GM23338 (cell line): ENCODE measurements at regions not wholly inside any gene's neighbourhood (a gene's known extent, or its start where the extent isn't known, plus 50 kb on each side); places are given as distances from the start of the nearest gene placed in this dataset.

ENCODE experiments used
- ATAC-seq: fragments of 200-7000 bp; cut with Tn5 transposase; 3 replicates; pipeline ENCODE4 v1.9.1; 2020
- DNase-seq: peaks from one replicate; pipeline ENCODE4 v3.0.0-alpha.2; 2015; ENCODE audit warnings: low spot score
- H2AFZ ChIP-seq: fragments of 200-600 bp; sonication (generic); 2 replicates; pipeline ENCODE4 v1.8.0; 2016; ENCODE audit warnings: antibody characterized with exemption, mild to moderate bottlenecking, moderate library complexity
- H3F3A ChIP-seq: fragments of 200-600 bp; sonication (generic); replicated peaks from 2 replicates; pipeline ENCODE4 v1.8.0; 2017; ENCODE audit warnings: antibody characterized with exemption, mixed run types, low read depth
- H3K27ac ChIP-seq: fragments of 200-600 bp; sonication (generic); 2 replicates; pipeline ENCODE4 v1.6.1; 2016; ENCODE audit warnings: low read depth
- H3K27me3 ChIP-seq: fragments of 200-600 bp; sonication (generic); 2 replicates; pipeline ENCODE4 v1.8.0; 2016; ENCODE audit warnings: mild to moderate bottlenecking, mixed run types, moderate library complexity; ENCODE audit not compliant: insufficient read depth
- H3K36me3 ChIP-seq: fragments of 200-600 bp; sonication (generic); 2 replicates; pipeline ENCODE4 v1.8.0; 2016; ENCODE audit warnings: mild to moderate bottlenecking; ENCODE audit not compliant: insufficient read depth
- H3K4me1 ChIP-seq: fragments of 200-600 bp; sonication (generic); 2 replicates; pipeline ENCODE4 v1.8.0; 2016; ENCODE audit warnings: mild to moderate bottlenecking, moderate library complexity; ENCODE audit not compliant: insufficient read depth
- H3K4me2 ChIP-seq: fragments of 200-600 bp; sonication (generic); 2 replicates; pipeline ENCODE4 v1.7.1; 2017; ENCODE audit warnings: mixed run types
- H3K4me3 ChIP-seq: fragments of 200-600 bp; sonication (generic); 2 replicates; pipeline ENCODE4 v1.6.1; 2016; ENCODE audit warnings: mixed run types
- H3K79me2 ChIP-seq: fragments of 200-600 bp; sonication (generic); replicated peaks from 2 replicates; pipeline ENCODE4 v1.8.0; 2017; ENCODE audit warnings: mild to moderate bottlenecking; ENCODE audit not compliant: insufficient read depth
- H3K9me2 ChIP-seq: fragments of 200-600 bp; sonication (generic); 2 replicates; pipeline ENCODE4 v1.8.0; 2017; ENCODE audit not compliant: insufficient read depth
- H4K20me1 ChIP-seq: fragments of 200-600 bp; sonication (generic); replicated peaks from 2 replicates; pipeline ENCODE4 v1.8.0; 2017; ENCODE audit warnings: mild to moderate bottlenecking; ENCODE audit not compliant: insufficient read depth
- H3K27ac Mint-ChIP-seq: 2 replicates; pipeline ENCODE4 v1.8.0; 2020; ENCODE audit warnings: inconsistent platforms, mild to moderate bottlenecking, moderate library complexity, mixed read lengths
- H3K27me3 Mint-ChIP-seq: 3 replicates; pipeline ENCODE4 v1.8.0; 2022; ENCODE audit warnings: low read depth, mild to moderate bottlenecking, moderate library complexity, mixed read lengths, inconsistent platforms; ENCODE audit not compliant: insufficient read depth, poor library complexity
- H3K36me3 Mint-ChIP-seq: 3 replicates; pipeline ENCODE4 v1.8.0; 2021; ENCODE audit warnings: low read depth, mild to moderate bottlenecking, inconsistent platforms, moderate library complexity, mixed read lengths
- H3K4me1 Mint-ChIP-seq: 3 replicates; pipeline ENCODE4 v1.8.0; 2020; ENCODE audit warnings: mild to moderate bottlenecking, inconsistent platforms, mixed read lengths
- H3K4me3 Mint-ChIP-seq: 3 replicates; pipeline ENCODE4 v1.8.0; 2021; ENCODE audit warnings: moderate library complexity, mild to moderate bottlenecking, inconsistent platforms, mixed read lengths
- H3K9me3 Mint-ChIP-seq: 3 replicates; pipeline ENCODE4 v1.8.0; 2020; ENCODE audit warnings: moderate library complexity, mild to moderate bottlenecking, inconsistent platforms, mixed read lengths
- CREB1 ChIP-seq: fragments of 250-450 bp; sonication (Bioruptor Pico); IDR thresholded peaks from 2 replicates; pipeline ENCODE4 v1.5.0; 2020; ENCODE audit warnings: low read depth, mild to moderate bottlenecking, moderate library complexity
- EZH2 ChIP-seq: fragments of 200-600 bp; sonication (generic); IDR thresholded peaks from one replicate; pipeline ENCODE4 v1.8.0; 2017; ENCODE audit warnings: antibody characterized with exemption, mild to moderate bottlenecking, low read depth; ENCODE audit not compliant: unreplicated experiment
- EZH2phosphoT487 ChIP-seq: fragments of 200-600 bp; sonication (generic); IDR thresholded peaks from one replicate; pipeline ENCODE4 v1.8.1; 2018; ENCODE audit warnings: antibody characterized with exemption; ENCODE audit not compliant: unreplicated experiment
- JUNB ChIP-seq: IDR thresholded peaks from one replicate; pipeline ENCODE4 v1.6.1; 2016; ENCODE audit warnings: antibody characterized with exemption; ENCODE audit not compliant: unreplicated experiment
- NANOG ChIP-seq: IDR thresholded peaks from 2 replicates; pipeline ENCODE4 v1.6.1; 2016; ENCODE audit warnings: antibody characterized with exemption, borderline replicate concordance
- POLR2AphosphoS5 ChIP-seq: IDR thresholded peaks from 2 replicates; pipeline ENCODE4 v1.6.1; 2016; ENCODE audit warnings: antibody characterized with exemption, low read depth
- STAT1 ChIP-seq: IDR thresholded peaks from one replicate; pipeline ENCODE4 v1.6.1; 2016; ENCODE audit warnings: antibody characterized with exemption; ENCODE audit not compliant: unreplicated experiment
- ZNF114 ChIP-seq: fragments of 250-450 bp; sonication (Bioruptor Pico); IDR thresholded peaks from 2 replicates; pipeline ENCODE4 v1.5.0; 2020; ENCODE audit warnings: mild to moderate bottlenecking, moderate library complexity
- ZNF331 ChIP-seq: fragments of 250-450 bp; sonication (Bioruptor Pico); IDR thresholded peaks from 2 replicates; pipeline ENCODE4 v1.5.0; 2020; ENCODE audit warnings: low read depth, mild to moderate bottlenecking, moderate library complexity
- TF ChIP-seq, protein P1 (sequence below), 2 experiments: fragments of 200-600 bp in 1 of 2; sonication (generic) in 1 of 2; conservative IDR thresholded peaks; 2 replicates each; pipeline versions ENCODE4 v1.5.1 to v1.6.1; 2016 to 2017; ENCODE audit warnings: antibody characterized with exemption in 2 of 2, low read depth in 2 of 2, mild to moderate bottlenecking in 2 of 2, moderate library complexity in 1 of 2
- TF ChIP-seq, protein P2 (sequence below): fragments of 250-450 bp; sonication (Bioruptor Pico); IDR thresholded peaks from 2 replicates; pipeline ENCODE4 v1.5.0; 2020; ENCODE audit warnings: mild to moderate bottlenecking, moderate library complexity

DNA sequence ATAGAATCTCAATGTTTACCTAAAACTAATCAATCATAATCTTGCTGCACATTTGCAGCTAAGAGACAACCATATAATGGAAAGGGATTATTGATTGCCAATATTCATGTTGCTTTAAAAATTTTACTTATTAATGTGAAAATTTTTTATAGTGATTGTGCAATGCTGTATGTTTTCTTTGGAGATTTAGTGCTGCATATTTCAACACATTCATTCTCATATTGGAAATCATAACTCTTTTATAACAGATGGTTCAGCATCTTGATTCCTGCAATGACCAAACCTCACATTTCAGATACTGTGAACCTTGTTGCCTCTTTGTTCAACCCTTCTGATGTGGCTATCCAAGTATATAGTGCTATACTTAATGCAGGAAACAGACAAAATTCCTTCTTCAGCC is 502.6 kb downstream of the C4orf33 start:
- DNase-seq = no peak
- Mint-ChIP-seq H3K4me1 (no peaks in the 10 kb centered on the region), H3K4me3 (no peak overlapping the region), H3K9me3 (peaks cover 11% of the 10 kb centered on the region), H3K27ac (no peak overlapping the region), H3K36me3 (no peaks in the 10 kb centered on the region; the same call in 2 of the 3 replicates), H3K27me3 (peaks cover 2% of the 10 kb centered on the region)
- no peaks in the 10 kb centered on the region for H3K4me1 ChIP-seq
- no peak overlapping the region for H3K27ac ChIP-seq
- ATAC-seq = no peak
- H3K4me2 ChIP-seq = no peak overlapping the region
- no peaks in the 10 kb centered on the region for H3K79me2 ChIP-seq
- 0 out of 2 replicates have a peak, but pooled peaks cover 3% of the 10 kb centered on the region for H3K9me2 ChIP-seq
- H4K20me1 ChIP-seq = no peaks in the 10 kb centered on the region
- no peak overlapping the region for H2AFZ ChIP-seq
- no peaks in the 10 kb centered on the region for H3F3A ChIP-seq
- TF ChIP-seq EZH2phosphoT487 (no peak), ZNF114 (CRISPR knock-in tag) (no peak), EZH2 (no peak)
- H3K27me3 ChIP-seq = no peaks in the 10 kb centered on the region
- H3K4me3 ChIP-seq = no peak overlapping the region
- peaks cover 9% of the 10 kb centered on the region; the same call in 1 of the 2 replicates for H3K36me3 ChIP-seq

DNA sequence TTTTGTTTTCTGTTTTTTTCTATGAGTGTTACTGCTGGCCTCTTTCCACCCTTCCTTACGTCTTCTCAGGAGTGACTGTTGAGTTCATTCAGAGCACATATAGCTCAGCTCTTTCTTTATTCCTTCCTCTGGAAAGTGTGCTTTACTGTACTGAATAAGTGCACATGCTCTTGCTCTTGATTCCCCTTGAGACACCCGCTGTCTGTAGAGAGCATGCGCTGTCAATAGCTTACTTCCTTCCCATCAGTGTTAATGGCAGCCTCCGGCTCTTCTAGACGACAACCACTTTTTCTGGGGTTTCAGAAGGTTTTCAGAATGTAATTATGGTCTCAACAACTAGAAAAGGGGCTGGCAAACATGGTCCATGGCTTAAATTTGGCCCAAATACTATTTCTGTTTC is 504.9 kb downstream of the C4orf33 start:
- Histone ChIP-seq H3K79me2 (no peaks in the 10 kb centered on the region), H3F3A (no peaks in the 10 kb centered on the region), H3K4me2 (no peak overlapping the region), H2AFZ (no peak overlapping the region), H3K27ac (no peak overlapping the region), H3K36me3 (no peaks in the 10 kb centered on the region), H3K4me3 (no peak overlapping the region), H3K4me1 (no peaks in the 10 kb centered on the region), H3K9me2 (0 out of 2 replicates have a peak, but pooled peaks cover 3% of the 10 kb centered on the region), H3K27me3 (no peaks in the 10 kb centered on the region), H4K20me1 (no peaks in the 10 kb centered on the region)
- H3K27me3 Mint-ChIP-seq = peaks cover 2% of the 10 kb centered on the region
- no peaks in the 10 kb centered on the region for H3K9me3 Mint-ChIP-seq
- H3K4me1 Mint-ChIP-seq = no peaks in the 10 kb centered on the region
- H3K36me3 Mint-ChIP-seq = no peaks in the 10 kb centered on the region
- ATAC-seq (no peak), DNase-seq (no peak)
- H3K4me3 Mint-ChIP-seq = no peak overlapping the region
- TF ChIP-seq JUNB (no peak), STAT1 (no peak), ZNF114 (CRISPR knock-in tag) (no peak), EZH2phosphoT487 (no peak), CREB1 (CRISPR knock-in tag) (no peak), ZNF331 (CRISPR knock-in tag) (no peak), POLR2AphosphoS5 (no peak), EZH2 (no peak)
- TF ChIP-seq, protein P1, sequence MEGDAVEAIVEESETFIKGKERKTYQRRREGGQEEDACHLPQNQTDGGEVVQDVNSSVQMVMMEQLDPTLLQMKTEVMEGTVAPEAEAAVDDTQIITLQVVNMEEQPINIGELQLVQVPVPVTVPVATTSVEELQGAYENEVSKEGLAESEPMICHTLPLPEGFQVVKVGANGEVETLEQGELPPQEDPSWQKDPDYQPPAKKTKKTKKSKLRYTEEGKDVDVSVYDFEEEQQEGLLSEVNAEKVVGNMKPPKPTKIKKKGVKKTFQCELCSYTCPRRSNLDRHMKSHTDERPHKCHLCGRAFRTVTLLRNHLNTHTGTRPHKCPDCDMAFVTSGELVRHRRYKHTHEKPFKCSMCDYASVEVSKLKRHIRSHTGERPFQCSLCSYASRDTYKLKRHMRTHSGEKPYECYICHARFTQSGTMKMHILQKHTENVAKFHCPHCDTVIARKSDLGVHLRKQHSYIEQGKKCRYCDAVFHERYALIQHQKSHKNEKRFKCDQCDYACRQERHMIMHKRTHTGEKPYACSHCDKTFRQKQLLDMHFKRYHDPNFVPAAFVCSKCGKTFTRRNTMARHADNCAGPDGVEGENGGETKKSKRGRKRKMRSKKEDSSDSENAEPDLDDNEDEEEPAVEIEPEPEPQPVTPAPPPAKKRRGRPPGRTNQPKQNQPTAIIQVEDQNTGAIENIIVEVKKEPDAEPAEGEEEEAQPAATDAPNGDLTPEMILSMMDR (conservative IDR thresholded peaks at IDR 0.05; ENCODE audit: low read depth in 2 of 2) = no peak
- H3K27ac Mint-ChIP-seq = no peak overlapping the region

DNA sequence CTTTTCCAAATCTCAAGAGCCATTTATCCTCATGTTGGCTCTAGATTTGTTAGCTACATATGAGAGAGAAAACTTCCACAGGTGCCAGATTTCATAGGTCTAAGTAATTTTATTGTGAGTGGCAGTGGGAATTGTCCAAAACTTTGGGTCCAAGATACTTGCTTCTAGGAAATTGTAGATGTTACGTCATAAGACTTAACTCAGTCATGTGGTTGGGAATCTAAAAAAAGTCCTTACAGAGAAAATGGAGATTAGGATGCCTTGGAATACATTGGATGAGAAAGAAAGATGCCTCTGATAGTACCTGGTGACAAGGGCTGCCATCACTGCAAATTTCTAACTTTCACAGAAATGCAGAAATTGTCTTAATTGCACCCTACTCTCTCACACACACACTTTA is 506.5 kb downstream of the C4orf33 start:
- H3K27me3 ChIP-seq = no peaks in the 10 kb centered on the region
- no peaks in the 10 kb centered on the region for H3K4me1 Mint-ChIP-seq
- no peaks in the 10 kb centered on the region for H3K4me1 ChIP-seq
- no peaks in the 10 kb centered on the region for H3F3A ChIP-seq
- H3K9me3 Mint-ChIP-seq = no peaks in the 10 kb centered on the region
- no peak overlapping the region for H3K4me3 ChIP-seq
- H3K27ac ChIP-seq = no peak overlapping the region
- H3K36me3 ChIP-seq = no peaks in the 10 kb centered on the region
- H2AFZ ChIP-seq = no peak overlapping the region
- no peak overlapping the region for H3K4me2 ChIP-seq
- H3K79me2 ChIP-seq = no peaks in the 10 kb centered on the region
- no peak for DNase-seq
- no peak overlapping the region for H3K4me3 Mint-ChIP-seq
- no peak for ATAC-seq
- H3K9me2 ChIP-seq = 0 out of 2 replicates have a peak, but pooled peaks cover 3% of the 10 kb centered on the region
- H4K20me1 ChIP-seq = no peaks in the 10 kb centered on the region
- H3K36me3 Mint-ChIP-seq = no peaks in the 10 kb centered on the region
- H3K27ac Mint-ChIP-seq = no peak overlapping the region
- H3K27me3 Mint-ChIP-seq = peaks cover 4% of the 10 kb centered on the region
- TF ChIP-seq, protein P2, sequence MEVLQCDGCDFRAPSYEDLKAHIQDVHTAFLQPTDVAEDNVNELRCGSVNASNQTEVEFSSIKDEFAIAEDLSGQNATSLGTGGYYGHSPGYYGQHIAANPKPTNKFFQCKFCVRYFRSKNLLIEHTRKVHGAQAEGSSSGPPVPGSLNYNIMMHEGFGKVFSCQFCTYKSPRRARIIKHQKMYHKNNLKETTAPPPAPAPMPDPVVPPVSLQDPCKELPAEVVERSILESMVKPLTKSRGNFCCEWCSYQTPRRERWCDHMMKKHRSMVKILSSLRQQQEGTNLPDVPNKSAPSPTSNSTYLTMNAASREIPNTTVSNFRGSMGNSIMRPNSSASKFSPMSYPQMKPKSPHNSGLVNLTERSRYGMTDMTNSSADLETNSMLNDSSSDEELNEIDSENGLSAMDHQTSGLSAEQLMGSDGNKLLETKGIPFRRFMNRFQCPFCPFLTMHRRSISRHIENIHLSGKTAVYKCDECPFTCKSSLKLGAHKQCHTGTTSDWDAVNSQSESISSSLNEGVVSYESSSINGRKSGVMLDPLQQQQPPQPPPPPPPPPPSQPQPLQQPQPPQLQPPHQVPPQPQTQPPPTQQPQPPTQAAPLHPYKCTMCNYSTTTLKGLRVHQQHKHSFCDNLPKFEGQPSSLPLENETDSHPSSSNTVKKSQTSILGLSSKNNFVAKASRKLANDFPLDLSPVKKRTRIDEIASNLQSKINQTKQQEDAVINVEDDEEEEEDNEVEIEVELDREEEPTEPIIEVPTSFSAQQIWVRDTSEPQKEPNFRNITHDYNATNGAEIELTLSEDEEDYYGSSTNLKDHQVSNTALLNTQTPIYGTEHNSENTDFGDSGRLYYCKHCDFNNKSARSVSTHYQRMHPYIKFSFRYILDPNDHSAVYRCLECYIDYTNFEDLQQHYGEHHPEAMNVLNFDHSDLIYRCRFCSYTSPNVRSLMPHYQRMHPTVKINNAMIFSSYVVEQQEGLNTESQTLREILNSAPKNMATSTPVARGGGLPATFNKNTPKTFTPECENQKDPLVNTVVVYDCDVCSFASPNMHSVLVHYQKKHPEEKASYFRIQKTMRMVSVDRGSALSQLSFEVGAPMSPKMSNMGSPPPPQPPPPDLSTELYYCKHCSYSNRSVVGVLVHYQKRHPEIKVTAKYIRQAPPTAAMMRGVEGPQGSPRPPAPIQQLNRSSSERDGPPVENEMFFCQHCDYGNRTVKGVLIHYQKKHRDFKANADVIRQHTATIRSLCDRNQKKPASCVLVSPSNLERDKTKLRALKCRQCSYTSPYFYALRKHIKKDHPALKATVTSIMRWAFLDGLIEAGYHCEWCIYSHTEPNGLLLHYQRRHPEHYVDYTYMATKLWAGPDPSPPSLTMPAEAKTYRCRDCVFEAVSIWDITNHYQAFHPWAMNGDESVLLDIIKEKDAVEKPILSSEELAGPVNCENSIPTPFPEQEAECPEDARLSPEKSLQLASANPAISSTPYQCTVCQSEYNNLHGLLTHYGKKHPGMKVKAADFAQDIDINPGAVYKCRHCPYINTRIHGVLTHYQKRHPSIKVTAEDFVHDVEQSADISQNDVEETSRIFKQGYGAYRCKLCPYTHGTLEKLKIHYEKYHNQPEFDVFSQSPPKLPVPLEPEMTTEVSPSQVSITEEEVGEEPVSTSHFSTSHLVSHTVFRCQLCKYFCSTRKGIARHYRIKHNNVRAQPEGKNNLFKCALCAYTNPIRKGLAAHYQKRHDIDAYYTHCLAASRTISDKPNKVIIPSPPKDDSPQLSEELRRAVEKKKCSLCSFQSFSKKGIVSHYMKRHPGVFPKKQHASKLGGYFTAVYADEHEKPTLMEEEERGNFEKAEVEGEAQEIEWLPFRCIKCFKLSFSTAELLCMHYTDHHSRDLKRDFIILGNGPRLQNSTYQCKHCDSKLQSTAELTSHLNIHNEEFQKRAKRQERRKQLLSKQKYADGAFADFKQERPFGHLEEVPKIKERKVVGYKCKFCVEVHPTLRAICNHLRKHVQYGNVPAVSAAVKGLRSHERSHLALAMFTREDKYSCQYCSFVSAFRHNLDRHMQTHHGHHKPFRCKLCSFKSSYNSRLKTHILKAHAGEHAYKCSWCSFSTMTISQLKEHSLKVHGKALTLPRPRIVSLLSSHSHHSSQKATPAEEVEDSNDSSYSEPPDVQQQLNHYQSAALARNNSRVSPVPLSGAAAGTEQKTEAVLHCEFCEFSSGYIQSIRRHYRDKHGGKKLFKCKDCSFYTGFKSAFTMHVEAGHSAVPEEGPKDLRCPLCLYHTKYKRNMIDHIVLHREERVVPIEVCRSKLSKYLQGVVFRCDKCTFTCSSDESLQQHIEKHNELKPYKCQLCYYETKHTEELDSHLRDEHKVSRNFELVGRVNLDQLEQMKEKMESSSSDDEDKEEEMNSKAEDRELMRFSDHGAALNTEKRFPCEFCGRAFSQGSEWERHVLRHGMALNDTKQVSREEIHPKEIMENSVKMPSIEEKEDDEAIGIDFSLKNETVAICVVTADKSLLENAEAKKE = no peak
- TF ChIP-seq EZH2 (no peak), NANOG (no peak)
